ENCODE measurements at regions not wholly inside any gene's neighbourhood (a gene's known extent, or its start where the extent isn't known, plus 50 kb on each side); places are given as distances from the start of the nearest gene placed in this dataset.

DNA sequence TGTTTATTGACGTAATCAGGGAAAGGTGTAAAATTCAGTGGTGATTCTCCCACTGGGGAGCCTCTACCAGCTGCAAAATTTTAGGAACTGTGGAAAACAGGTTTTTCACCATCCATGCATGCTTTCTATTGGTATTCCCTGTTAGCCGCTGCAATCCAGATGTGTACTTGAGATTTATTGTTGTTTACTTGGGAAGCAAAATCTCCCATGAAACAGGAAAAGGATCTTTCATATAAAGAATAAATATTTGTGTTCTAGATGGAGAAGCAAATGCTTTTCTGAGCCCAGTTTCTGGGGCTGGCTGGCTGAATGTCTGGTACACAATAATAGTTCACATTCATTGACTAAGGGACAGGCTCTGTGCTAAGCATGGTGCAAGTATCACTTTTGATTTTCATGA lies 144.6 kb upstream of the RASGRP1 start:
- in situ Hi-C loops (cut with HindIII; ENCODE audit: low sequenced_read_pairs), result no loop called here
- no peak for DNase-seq (ENCODE audit: low spot score)

DNA sequence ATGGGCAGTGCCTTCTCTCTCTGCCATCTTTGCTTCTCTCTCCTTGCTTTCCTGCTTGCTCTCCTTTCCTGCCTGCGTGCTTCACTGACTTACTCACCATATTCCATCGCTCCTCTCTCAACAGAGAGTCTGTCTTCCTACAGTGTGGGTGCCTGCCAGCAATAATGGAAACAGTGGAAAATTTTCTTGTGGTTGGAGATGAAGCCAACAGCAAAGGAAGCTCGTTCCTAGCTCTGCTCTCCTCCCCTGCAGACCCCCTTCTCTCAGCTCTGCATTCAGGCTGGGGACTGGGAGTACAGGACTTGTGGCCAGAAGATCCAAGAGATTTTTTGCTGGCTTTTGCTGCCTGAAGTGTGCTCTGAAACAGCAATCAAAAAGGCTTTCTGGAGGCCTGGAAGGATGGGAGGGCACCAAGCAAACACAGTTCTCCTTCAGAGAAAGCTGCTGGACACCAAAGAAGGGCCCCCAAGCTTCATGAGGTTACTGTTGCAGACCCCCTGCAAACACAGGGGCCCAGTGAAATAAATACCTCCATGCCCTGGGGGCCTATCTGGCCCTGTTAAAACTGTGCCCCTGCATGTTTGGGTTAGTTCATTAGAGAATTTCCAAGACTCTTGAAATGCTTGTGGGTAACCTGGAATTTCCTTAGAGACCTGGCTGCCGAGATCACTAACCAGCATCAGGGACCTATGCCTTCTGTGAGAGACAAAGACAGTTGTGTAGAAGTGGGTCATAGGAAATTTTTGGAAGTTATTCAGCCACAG lies 149.9 kb upstream of the RASGRP1 start:
- DNase-seq (ENCODE audit: low spot score), result no peak
- in situ Hi-C loops (cut with HindIII; ENCODE audit: low sequenced_read_pairs), result no loop called here

DNA sequence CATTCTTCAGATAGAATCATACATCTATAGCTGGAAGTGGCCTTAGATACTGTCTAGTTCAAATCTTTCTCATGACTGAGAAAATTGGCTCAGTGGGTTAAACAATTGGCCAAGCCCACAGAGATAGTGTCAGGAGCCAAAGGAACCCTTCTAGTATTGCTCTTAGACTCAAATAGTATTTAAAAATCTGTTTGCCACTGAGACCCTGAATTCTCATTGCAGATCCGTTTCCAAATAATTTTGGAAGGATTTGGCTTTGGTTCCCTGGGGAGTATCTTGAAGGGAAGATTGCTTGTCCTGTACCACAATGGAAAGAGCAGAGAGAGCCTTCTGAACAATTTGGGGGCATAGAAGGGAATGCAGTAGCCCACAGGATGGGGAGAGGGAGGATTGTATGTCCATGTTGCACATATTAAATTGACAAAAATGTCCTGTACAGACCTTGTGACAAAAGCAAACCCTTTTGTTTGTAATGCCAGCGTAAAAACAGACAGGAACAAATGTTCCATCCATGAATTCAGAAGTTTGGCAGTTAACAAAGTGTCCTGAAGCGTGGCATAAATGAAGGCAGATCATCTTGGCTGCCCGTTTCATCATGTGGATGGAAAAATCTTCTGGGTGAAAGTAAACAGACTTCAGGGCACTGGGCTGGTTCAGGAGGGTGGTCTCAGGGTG lies 156.4 kb upstream of the RASGRP1 start:
- in situ Hi-C loops (cut with HindIII; ENCODE audit: low sequenced_read_pairs), result no loop called here
- no peak for DNase-seq (ENCODE audit: low spot score)

DNA sequence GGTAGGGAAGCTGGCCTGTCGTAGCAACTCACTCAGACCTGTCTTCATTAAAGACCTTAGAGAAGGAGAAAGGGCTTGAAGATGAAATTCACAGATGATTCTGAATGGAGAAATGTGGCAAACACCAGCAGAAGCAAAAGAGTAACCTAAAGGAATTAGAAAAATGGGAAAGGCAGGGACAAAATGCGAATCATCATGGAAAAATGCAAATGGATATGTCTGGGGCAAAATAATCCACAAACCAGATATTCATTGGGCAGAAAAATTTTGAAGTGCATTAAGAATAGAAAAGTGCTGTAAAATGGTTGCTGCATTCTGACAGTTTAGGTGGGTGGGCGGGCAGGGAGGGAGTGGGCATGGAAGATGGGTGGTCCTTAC lies 156.9 kb upstream of the RASGRP1 start:
- no peak for DNase-seq (ENCODE audit: low spot score)
- in situ Hi-C loops (cut with HindIII; ENCODE audit: low sequenced_read_pairs), result no loop called here

DNA sequence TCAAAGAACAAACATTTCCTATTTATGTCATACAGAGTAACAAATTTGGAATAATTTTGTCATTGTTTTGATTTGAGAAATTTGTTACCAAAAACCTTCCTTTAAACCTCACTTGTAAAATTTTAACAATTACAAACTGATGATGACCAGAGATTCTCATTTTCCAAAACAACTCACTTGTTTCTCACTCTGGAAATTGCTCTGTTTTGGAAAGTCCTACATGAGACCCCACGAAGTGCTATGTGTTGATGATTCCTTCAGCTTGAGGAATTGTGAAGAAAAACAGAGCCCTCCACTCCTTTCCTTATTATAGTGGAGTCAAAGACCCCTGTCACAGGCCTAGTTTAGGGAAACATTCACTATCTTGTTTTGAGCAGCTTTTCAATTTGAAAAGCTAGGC lies 157.6 kb upstream of the RASGRP1 start:
- no peak for DNase-seq (ENCODE audit: low spot score)
- in situ Hi-C loops (cut with HindIII; ENCODE audit: low sequenced_read_pairs), result no loop called here

DNA sequence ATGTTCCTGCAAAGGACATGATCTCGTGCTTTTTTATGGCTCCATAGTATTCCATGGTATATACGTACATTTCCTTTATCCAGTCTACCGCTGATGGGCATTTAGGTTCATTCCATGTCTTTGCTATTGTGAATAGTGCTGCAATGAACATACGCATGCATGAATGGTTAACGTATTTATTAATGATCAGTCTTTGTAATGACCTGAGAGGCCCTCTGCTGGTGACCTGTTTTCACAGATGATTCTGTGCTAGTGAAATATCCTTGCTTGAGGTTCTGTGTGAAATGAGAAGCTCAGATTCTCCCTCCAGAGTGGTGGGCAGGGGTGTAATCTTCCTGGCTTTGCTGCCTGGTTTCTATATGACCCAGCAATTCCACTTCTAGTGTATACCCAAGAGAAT lies 160.2 kb upstream of the RASGRP1 start:
- no peak for DNase-seq (ENCODE audit: low spot score)
- in situ Hi-C loops (cut with HindIII; ENCODE audit: low sequenced_read_pairs), result no loop called here

DNA sequence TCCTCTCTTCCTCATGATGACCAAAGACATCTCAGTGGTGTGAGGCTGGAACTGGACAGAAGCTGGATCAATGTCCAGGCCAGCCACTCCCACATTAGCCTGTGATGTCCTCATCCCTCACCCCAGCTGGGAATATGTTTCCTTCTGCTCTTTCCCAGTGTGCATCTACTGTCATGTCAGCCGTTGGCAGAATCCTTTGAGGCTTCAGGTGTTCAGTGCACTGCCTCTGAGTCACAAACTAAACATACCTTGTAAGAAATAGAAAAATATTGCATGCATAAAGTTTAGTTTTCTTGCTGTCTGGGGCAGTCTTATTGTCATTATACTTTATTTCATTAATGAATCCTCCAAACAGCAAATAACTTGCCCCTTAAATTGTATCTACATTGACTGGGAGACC lies 161.6 kb upstream of the RASGRP1 start:
- in situ Hi-C loops (cut with HindIII; ENCODE audit: low sequenced_read_pairs), result no loop called here
- no peak for DNase-seq (ENCODE audit: low spot score)

DNA sequence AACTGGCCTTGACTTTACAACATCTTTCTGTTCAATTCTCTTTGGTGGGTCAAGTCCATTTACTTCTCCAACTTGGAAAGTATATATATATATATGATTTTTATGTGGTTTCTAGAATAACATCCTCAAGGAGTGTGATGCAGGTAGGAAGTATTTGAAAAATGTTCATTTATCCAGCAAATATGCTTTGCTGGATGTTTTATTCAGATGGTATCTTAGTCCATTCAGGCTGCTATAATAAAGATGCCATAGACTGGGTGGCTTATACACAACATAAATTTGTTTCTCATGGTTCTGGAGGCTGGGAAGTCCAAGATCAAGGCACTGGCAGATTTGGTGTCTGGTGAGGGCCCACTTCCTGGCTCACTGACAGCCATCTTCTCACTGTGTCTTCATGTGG lies 168.7 kb upstream of the RASGRP1 start:
- in situ Hi-C loops (cut with HindIII; ENCODE audit: low sequenced_read_pairs), result no loop called here
- DNase-seq (ENCODE audit: low spot score), result no peak

DNA sequence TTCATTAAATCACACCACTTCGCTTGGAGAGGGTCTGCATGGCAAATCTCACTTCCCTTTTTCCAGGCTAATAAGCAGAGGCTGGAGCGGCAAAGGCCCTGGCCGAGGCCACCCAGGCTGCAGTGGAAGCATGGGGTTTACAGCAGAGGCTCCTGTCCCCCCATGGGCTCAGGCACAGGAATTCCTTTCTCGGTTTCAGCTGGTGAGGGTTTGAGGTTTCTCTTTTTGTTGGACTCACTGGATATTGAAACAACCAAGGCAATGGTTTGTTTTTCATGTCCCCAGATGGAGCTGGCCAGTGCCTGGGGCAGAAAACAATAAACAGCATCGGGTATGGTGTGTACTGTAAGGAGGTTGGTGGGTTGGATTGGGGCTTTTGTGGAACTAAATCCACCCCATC lies 175.6 kb upstream of the RASGRP1 start:
- DNase-seq (ENCODE audit: low spot score), result no peak
- in situ Hi-C loops (cut with HindIII; ENCODE audit: low sequenced_read_pairs), result no loop called here

DNA sequence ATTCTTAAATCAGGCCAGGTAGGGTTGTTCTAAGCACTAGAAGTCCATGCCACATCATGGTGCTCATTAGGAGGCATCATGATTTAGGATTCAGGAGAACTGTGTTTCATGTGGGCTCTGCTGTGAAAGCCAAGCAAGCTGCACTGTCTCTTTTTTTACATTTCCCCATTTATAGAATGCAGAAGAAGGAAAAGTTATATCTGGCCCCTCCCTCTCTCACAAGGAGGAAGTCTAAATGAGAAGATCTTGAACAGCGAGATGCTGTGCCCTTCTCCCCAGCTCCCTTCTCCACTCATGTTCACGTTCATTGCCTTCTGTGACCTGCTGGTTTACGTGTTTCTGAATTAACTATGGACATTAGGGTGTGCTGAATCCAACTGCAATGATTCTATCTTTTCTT lies 178.5 kb upstream of the RASGRP1 start:
- in situ Hi-C loops (cut with HindIII; ENCODE audit: low sequenced_read_pairs), result no loop called here
- no peak for DNase-seq (ENCODE audit: low spot score)

DNA sequence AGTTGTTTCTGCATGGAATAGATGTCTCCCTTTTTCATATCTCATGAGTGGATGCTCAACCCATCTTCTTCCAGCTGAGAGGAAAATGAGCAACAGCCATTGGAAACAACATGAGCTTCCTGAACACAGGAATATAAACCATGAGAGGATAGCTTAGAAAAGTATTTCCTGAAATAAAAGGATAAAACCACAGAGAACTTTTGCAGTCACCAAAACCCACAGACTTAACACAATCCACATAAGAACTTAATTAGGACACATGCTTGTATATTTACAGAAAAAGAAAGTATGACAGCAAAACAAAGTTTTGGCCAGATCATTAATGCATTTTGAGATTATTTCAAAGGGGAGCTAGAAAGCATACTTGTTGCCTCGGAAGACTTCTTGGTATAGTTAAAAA lies 180.5 kb upstream of the RASGRP1 start:
- no peak for DNase-seq (ENCODE audit: low spot score)
- in situ Hi-C loops (cut with HindIII; ENCODE audit: low sequenced_read_pairs), result no loop called here

DNA sequence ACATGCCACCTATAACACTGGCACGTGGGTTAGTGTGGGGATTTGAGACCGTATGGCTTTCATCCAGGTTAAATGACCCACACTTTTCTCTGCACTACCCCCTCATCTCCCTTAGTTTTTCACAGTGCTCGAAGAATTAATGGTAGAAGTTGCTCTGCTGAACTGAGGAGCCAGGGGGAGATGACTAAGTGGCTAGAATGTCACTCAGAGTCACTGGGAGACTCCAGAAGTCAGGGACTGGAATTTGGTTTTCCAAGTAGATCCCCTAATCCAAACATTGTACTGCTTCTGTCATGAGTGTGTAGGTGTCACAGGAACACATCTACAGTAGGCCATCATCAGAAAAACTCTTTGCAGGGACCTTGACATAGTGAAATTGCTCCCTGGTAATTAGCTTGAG lies 181.0 kb upstream of the RASGRP1 start:
- in situ Hi-C loops (cut with HindIII; ENCODE audit: low sequenced_read_pairs), result no loop called here
- no peak for DNase-seq (ENCODE audit: low spot score)

DNA sequence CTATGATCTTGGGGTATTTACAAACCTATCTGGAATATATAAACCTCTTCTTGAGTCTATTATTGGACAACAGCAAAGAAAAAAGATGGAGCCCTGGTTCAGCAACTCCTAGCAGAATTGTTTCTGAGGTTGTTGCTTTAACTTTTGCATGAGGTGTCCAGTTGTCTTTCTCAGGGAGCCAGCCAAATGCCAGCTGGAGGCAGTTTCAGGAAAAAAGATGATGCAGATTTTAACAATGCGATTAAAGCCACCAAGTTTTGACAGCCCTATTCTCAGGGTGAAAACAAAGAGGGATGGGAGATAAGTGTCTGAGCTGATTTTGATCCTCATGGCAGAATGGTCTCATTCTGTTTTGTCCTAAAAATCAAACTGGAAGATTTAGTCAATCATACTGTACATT lies 181.6 kb upstream of the RASGRP1 start:
- no peak for DNase-seq (ENCODE audit: low spot score)
- in situ Hi-C loops (cut with HindIII; ENCODE audit: low sequenced_read_pairs), result no loop called here

DNA sequence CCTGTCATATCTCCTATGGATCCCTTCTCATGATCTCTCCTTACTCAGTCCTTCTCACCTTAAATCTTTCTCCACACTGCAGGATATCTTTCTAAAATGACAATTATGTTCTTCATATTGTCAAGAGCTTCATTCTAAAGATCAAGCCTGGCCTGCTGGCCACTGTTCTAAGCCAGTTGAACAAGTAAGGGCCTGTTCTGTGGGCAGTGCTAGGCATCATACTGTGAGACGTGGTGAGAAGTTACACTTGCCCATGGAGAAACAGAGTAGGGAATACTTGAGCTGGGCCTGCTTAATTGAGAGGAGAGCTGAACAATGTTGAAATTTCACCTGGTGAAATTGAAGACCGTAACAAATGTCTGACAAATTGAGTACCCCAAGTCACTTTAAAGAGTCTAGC lies 184.1 kb upstream of the RASGRP1 start:
- in situ Hi-C loops (cut with HindIII; ENCODE audit: low sequenced_read_pairs), result no loop called here
- no peak for DNase-seq (ENCODE audit: low spot score)

DNA sequence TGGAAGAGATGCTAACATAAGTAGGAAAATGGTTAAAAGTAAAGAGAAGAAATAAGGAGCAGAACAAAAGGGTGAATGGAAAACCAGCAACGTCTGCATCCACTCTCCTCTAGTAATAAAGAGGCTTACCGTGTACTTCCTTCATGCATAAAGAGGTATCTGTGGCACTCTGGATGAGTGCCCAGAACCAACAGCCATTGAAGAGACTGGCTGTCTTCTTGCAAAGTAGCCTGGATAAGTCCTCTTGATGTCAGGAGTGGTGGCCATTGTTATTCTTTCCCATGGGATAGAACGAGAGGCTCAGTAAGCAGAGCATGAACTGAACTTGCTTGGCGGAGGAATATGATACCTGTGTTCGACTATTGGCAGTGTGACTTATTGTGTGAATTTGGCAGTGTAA lies 186.2 kb upstream of the RASGRP1 start:
- in situ Hi-C loops (cut with HindIII; ENCODE audit: low sequenced_read_pairs), result no loop called here
- DNase-seq (ENCODE audit: low spot score), result no peak

DNA sequence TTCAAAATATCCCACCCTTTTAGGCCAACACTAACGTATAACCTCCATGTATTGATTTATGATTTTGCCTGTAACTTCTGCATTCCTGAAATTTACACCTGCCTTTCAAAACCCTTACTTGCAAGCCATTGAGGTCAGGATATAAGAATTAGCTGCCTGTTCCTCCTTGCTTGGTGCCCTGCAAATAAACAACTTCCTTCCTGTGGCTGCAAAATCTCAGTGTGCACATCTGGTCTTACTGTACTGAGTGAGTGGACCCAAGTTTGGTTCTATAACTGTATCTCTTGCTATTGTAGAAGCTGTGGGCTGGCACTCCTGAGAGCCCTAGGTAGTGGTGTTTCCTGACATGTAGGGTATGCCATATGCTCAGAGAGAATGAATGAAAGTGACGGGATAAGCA lies 191.1 kb upstream of the RASGRP1 start:
- no peak for DNase-seq (ENCODE audit: low spot score)
- in situ Hi-C loops (cut with HindIII; ENCODE audit: low sequenced_read_pairs), result no loop called here

DNA sequence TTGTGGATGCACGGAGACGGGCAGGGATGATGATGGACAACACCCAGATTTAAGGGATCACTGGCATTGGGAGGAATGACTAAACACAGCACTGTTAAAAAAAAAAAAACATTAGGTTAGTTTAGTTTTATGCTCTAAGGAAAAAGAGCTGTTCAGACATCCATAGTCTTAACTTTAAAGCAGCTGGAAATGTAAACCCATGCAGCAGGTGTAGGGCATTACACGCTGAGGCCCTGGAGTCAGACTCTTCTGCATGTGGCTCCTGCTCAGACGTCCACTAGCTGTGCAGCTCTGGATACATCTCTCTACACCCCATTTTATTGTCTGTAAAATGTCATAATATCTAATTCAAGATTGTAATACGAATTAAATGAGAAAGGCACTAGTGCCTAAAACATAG lies 191.8 kb upstream of the RASGRP1 start:
- in situ Hi-C loops (cut with HindIII; ENCODE audit: low sequenced_read_pairs), result no loop called here
- no peak for DNase-seq (ENCODE audit: low spot score)

DNA sequence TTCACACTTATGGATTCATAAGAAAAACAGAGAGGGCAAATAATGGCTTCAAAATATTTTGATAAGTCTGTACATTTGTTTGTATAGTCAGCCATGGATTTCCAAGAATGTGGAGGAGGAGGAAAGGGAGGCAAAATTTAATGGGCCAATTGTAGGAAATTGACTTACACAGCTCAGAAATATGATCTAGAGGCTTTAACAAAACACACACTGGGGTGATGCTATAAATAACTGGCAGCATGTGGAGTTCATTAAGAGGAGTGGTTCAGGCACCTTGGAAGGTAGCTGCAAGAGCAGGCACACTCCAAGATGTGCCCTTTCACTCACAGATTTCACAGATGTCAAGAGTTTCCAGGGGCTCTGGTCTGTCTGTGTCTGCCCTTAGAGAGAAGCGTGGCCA lies 193.4 kb upstream of the RASGRP1 start:
- in situ Hi-C loops (cut with HindIII; ENCODE audit: low sequenced_read_pairs), result no loop called here
- no peak for DNase-seq (ENCODE audit: low spot score)

DNA sequence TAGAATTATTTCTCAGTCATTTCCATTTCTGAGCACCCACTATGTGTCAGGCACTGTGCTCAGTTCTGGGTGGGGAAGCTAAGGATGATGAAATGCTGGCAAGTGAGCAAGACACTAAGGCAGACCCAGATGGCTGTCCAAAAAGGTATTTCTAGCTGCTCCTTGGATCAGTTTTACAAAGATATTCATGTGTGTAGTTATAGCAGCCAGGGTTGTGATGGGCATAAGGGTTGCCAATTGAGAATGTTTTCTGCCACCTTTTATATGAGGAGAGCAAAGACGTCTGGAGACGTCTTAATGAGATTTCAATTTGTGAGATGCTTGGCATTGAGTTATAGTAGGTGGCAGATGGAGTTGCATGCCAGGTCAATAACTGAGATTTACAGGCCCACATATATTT lies 197.1 kb upstream of the RASGRP1 start:
- no peak for DNase-seq (ENCODE audit: low spot score)
- in situ Hi-C loops (cut with HindIII; ENCODE audit: low sequenced_read_pairs), result no loop called here

DNA sequence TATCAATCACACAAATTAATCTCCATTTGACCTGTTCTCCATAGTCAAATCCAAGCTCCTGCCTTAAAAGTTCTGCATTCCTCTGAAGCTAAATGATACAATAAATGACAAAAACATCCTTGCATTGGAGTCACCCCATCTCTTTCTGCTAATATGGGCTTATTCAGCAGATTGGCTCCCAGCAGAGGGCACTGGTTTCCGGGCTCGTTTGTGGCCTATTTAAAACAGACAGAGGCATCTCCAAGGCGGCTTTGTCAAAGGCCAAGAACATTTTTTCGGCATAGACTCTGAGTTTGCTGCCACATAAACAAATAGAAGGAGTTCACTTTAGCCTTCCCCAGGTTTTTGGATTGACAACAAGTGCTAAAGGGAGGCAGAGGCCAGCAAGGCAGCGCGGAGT lies 204.4 kb upstream of the RASGRP1 start:
- DNase-seq (ENCODE audit: low spot score), result peak; percentile 65
- in situ Hi-C loops (cut with HindIII; ENCODE audit: low sequenced_read_pairs), result no loop called here

DNA sequence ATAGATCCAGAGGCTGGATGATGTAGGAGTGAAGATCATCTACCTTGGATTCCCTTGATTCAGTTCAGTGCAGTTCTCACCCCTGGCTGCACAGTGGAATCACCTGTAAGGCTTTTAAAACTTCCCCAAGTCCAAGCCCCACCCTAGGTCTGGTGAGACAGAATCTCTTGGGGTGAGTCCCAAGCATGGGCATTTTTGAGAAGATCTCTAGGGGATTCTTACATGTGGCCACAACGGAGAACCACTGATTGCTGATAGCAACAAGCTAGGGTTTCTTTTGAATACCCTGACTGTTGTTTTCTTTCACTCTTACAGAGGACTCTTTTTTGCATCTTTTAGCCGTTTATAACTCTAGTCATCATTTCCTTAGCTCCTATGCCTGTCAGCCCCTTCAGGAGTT lies 204.9 kb upstream of the RASGRP1 start:
- no peak for DNase-seq (ENCODE audit: low spot score)
- in situ Hi-C loops (cut with HindIII; ENCODE audit: low sequenced_read_pairs), result no loop called here

All from G401 (cell line).